ENCODE measurements at regions not wholly inside any gene's neighbourhood (a gene's known extent, or its start where the extent isn't known, plus 50 kb on each side); places are given as distances from the start of the nearest gene placed in this dataset.
A peak's percentile ranks its signal among the peaks of the same experiment; 100 is the strongest.

DNA sequence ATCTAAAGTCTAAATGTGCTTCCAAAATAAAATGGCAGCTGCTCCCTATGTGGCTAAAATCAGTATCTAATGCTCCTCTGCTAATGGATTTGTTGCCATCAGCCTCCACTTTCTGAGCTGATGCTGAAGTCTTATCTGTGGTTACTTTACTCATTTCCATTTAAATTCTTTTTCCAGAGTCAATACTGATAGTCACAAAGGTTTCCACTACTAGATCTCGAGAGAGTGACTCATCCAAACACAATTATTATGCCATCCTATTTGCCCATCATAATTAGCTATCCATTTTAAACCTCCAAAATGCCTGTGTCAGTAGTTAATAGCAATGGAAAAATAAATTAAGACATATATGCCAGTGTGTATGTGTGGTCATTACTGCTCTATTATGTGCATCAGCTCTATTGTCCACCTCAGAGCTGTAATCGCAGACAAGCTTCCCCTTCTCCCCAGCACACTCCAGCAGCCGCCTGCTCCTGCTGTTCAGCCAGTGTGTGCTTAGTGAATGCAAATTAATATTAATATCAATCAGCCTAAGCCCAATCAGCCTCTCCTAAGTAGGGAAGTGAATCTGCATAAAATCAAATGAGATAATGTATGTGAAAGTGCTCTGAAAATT is 199.8 kb upstream of the ZIC3 start:
- Histone ChIP-seq H3K27ac (ENCODE audit: low read depth in 1 of 2, low read length in 2 of 2) (no peak overlapping the region), H3K4me2 (replicated peaks; ENCODE audit: extremely low read depth, low read length, poor library complexity, severe bottlenecking) (no peak overlapping the region), H3K4me1 (ENCODE audit: control insufficient read depth in 1 of 2, insufficient read depth in 2 of 2, low read length in 2 of 2) (no peaks in the 10 kb centered on the region), H3K9ac (ENCODE audit: insufficient read depth, low read length, poor library complexity, severe bottlenecking) (no peak overlapping the region), H3K27me3 (ENCODE audit: control insufficient read depth in 2 of 2, insufficient read depth in 2 of 2, low read length in 2 of 2) (no peaks in the 10 kb centered on the region), H3K9me3 (replicated peaks in 1 of 2; ENCODE audit: control insufficient read depth in 1 of 2, insufficient read depth in 1 of 2, low read length in 2 of 2) (no peaks in the 10 kb centered on the region), H3K36me3 (replicated peaks in 1 of 2; ENCODE audit: control insufficient read depth in 1 of 2, insufficient read depth in 2 of 2, low read length in 2 of 2) (no peaks in the 10 kb centered on the region), H3K4me3 (replicated peaks in 1 of 3; ENCODE audit: low read depth in 2 of 3, low read length in 3 of 3) (no peak overlapping the region), H4K20me1 (ENCODE audit: insufficient read depth, low read length) (no peaks in the 10 kb centered on the region), H2AFZ (ENCODE audit: insufficient read depth, low read depth, low read length, poor library complexity, severe bottlenecking) (no peak overlapping the region), H3K79me2 (ENCODE audit: insufficient read depth, low read length) (no peaks in the 10 kb centered on the region)
- no peaks in the 10 kb centered on the region for H3K36me3 Mint-ChIP-seq
- H3K27me3 Mint-ChIP-seq (ENCODE audit: low read depth in 3 of 3) = no peaks in the 10 kb centered on the region
- no peak for DNase-seq
- no CpG with 5 or more reads among the region's 3 CpGs for WGBS (ENCODE audit: insufficient coverage)
- no peak for TF ChIP-seq CTCF (IDR thresholded peaks at IDR 0.05)
- intact Hi-C loops (cut with micrococcal nuclease) = no loop called here
- H3K4me1 Mint-ChIP-seq = no peaks in the 10 kb centered on the region
- no peak overlapping the region for H3K4me3 Mint-ChIP-seq
- H3K9me3 Mint-ChIP-seq = no peaks in the 10 kb centered on the region
- H3K27ac Mint-ChIP-seq = peak overlapping the region in 1 of 7 donors; percentile 70

DNA sequence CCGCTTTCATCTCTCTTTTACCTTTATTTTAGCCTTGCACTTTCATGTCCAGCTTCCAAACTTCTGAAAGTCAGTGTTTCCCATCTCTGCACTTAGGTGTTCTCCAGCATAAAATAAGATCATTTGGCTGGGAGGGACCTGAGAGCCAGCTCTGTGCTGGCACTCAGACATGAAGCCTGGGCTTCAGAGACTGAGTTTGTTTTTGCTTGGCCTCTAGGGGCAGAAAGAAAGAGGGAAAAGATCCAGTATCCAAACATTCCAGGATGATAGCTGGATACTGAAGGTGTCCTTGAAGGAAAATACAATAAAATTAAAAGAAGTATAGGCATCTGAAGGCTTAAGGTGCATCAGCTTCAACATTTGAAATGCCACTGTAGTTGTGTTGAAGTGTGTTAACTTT is 202.4 kb upstream of the ZIC3 start:
- H3K4me3 Mint-ChIP-seq = no peak overlapping the region
- H3K9me3 Mint-ChIP-seq = peaks cover 0 to 1% (median 0%) of the 10 kb centered on the region in 7 donors
- DNase-seq = no peak
- no peak overlapping the region for H3K27ac Mint-ChIP-seq
- H3K79me2 ChIP-seq (ENCODE audit: insufficient read depth, low read length) = no peaks in the 10 kb centered on the region
- no peaks in the 10 kb centered on the region for H3K36me3 Mint-ChIP-seq
- H3K4me2 ChIP-seq (replicated peaks; ENCODE audit: extremely low read depth, low read length, poor library complexity, severe bottlenecking) = no peak overlapping the region
- no peaks in the 10 kb centered on the region for H3K4me1 Mint-ChIP-seq
- no peaks in the 10 kb centered on the region for H3K4me1 ChIP-seq (ENCODE audit: control insufficient read depth in 1 of 2, insufficient read depth in 2 of 2, low read length in 2 of 2)
- H3K9ac ChIP-seq (ENCODE audit: insufficient read depth, low read length, poor library complexity, severe bottlenecking) = no peak overlapping the region
- H3K27ac ChIP-seq (ENCODE audit: low read depth in 1 of 2, low read length in 2 of 2) = no peak overlapping the region
- TF ChIP-seq CTCF (IDR thresholded peaks at IDR 0.05) = no peak
- no peaks in the 10 kb centered on the region for H4K20me1 ChIP-seq (ENCODE audit: insufficient read depth, low read length)
- intact Hi-C loops (cut with micrococcal nuclease) = no loop called here
- no peak overlapping the region for H3K4me3 ChIP-seq (replicated peaks in 1 of 3; ENCODE audit: low read depth in 2 of 3, low read length in 3 of 3)
- peaks cover 0 to 2% of the 10 kb centered on the region in 2 donors for H3K27me3 ChIP-seq (ENCODE audit: control insufficient read depth in 2 of 2, insufficient read depth in 2 of 2, low read length in 2 of 2)
- no peak overlapping the region for H2AFZ ChIP-seq (ENCODE audit: insufficient read depth, low read depth, low read length, poor library complexity, severe bottlenecking)
- no peaks in the 10 kb centered on the region for H3K36me3 ChIP-seq (replicated peaks in 1 of 2; ENCODE audit: control insufficient read depth in 1 of 2, insufficient read depth in 2 of 2, low read length in 2 of 2)
- no CpG with 5 or more reads among the region's 1 CpG for WGBS (ENCODE audit: insufficient coverage)
- H3K27me3 Mint-ChIP-seq (ENCODE audit: low read depth in 3 of 3) = no peaks in the 10 kb centered on the region
- H3K9me3 ChIP-seq (replicated peaks in 1 of 2; ENCODE audit: control insufficient read depth in 1 of 2, insufficient read depth in 1 of 2, low read length in 2 of 2) = no peaks in the 10 kb centered on the region
